HG03175 (cell line): ENCODE measurements at regions not wholly inside any gene's neighbourhood (a gene's known extent, or its start where the extent isn't known, plus 50 kb on each side); places are given as distances from the start of the nearest gene placed in this dataset.

Experiments
- ATAC-seq: cut with Tn5 transposase; IDR thresholded peaks from one replicate; pipeline ENCODE4 v1.9.1; 2021; ENCODE audit warnings: mild to moderate bottlenecking, moderate library complexity; ENCODE audit not compliant: unreplicated experiment

GRCh38 chr15:48038221-48038620 lies 82.6 kb upstream of the SLC24A5 start:
- no peak for ATAC-seq

- no peak for ATAC-seq
Measured at GRCh38 chr15:48040166-48040817, 80.5 kb upstream of the SLC24A5 start.

DNA sequence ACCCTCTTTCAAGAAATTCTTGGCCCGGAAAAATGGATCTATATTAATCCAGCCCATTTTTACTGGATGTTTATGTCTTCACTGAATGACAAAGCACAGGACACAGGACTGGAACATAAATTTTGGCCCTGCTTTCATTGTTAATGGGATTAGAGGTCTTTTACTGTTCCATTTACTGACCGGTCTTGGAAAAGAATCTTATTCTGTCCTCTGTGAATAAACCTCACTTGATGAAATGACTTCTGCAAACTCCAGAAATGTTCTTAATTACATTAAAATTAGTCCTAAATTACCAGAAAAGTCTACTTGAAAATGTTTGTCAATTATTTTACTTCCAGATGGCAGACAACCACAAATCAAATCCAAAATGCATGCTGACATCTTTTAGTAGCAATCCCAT lies 79.3 kb upstream of the SLC24A5 start:
- ATAC-seq: no peak

GRCh38 chr15:48046813-48047438 lies 73.9 kb upstream of the SLC24A5 start:
- ATAC-seq: no peak

GRCh38 chr15:48049736-48050135 lies 71.1 kb upstream of the SLC24A5 start:
- no peak for ATAC-seq

- no peak for ATAC-seq
Measured at GRCh38 chr15:48052946-48053345, 67.8 kb upstream of the SLC24A5 start.

- ATAC-seq: no peak
Measured at GRCh38 chr15:48058371-48058770, 62.4 kb upstream of the SLC24A5 start.

DNA sequence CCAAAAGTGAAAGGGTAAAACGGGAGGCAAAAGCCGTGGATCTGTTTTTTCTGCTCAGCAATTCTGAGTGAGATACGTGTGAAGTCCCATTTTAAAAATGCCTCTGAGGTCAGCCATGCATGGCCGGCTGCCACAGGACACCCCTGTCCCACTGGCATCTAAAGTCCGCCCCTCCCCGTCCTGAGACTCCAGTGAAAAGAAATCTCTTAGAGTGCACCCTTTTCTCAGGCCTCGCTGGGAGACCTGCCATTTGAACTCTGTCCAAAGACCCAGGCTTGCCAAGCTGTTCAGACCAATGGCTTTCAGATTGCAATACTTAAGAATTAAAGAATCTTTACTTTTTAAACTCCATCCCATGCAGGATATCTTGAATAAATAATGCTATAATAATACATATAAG lies 61.0 kb upstream of the SLC24A5 start:
- no peak for ATAC-seq

GRCh38 chr15:48060396-48060795 lies 60.4 kb upstream of the SLC24A5 start:
- ATAC-seq: no peak

DNA sequence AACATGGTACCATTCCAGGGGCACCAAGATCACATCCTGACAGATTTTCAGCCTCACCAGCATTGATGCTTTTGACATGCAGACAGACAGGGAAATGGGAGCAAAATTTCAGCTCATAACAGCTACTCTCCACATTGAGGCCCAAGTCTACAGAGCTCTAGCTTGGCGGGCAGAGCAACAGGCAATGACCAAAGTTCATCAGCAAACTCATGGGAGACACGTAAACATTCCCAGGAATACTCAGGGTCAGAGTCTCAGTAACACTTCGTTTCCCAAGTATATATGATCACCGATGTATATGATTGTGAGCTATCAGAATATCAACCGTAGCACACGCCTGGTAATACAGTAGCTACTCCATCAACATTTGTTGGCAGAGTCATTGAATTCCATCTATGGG lies 59.2 kb upstream of the SLC24A5 start:
- no peak for ATAC-seq

DNA sequence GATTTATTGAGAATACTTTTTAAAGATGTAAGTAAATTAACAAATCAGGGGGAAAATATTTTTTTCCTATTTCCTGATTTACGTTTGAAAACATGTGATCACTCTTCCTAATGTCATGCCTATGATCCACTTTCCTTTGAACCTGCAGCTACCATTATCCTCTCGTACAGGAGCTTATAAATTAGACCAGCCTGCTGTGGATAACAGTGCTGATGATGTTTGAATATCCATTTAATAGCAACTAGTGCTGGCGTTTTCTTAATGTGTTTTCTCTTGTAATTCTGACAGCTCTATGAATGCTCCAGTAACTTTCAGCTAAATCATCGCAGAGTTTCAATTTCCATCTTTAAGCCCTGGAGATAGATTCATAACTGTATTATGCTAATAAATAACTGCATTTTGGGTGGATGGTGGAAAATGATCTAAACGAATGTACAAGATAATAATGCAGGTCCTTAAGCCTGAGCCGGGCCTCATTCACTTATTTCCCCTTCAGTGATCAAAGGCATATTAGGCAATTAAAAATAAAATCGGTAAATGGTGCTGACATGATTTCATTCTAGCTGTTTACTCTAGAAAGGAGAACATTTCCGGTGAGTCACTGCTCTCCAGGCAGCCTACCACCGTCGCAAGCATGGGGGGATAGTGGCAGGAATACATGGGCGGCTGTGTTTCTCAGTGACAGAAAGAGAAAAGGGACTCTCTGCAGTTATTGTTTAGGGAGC lies 58.5 kb upstream of the SLC24A5 start:
- ATAC-seq: no peak

DNA sequence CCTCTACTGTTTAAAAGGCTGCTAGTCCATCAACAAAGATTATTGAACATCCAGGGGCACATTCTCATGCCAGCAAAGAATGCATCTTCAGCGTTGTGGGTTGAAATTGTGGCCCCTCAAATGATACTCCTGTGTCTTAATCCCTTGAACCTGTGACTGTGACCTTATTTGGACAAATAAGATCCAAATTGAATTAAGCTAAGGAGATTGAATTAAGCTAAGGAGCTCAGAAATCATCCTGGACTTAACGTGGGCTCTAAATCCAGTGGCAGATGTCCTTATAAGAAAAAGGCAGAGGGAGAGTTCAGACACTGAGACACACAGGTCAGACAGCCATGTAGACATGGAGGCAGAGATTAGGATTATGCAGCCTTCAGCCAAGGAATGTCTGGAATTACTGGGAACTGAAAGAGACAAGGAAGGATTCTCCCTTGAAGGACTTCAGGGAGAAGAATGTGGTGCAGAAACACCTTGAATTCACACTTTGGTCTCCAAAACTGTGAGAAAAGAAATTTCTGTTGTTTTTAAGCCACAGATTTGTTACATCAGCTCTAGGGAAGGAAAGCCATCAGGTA lies 57.3 kb upstream of the SLC24A5 start:
- ATAC-seq: no peak

GRCh38 chr15:48064421-48064820 lies 56.4 kb upstream of the SLC24A5 start:
- ATAC-seq: no peak

DNA sequence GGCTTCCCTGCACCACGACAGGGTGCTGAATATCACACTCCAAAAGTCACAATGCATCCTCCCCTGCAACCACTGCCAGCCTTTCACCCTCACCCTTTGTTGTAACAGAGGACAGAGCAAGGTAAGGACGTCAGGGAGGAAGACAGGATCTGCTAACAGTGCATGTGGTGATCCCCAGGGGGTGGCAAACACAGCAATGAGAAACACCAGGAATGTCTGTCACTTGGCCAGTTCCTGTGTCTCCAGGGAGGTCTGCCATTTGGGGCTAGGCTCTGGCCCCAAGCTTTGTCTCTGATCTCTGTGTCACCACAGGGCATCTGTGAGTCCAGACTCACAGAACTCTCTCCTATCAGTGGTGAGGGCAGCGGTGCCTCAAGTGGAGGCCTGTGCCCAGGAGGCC lies 54.3 kb upstream of the SLC24A5 start:
- ATAC-seq: no peak
